ENCODE measurements at regions not wholly inside any gene's neighbourhood (a gene's known extent, or its start where the extent isn't known, plus 50 kb on each side); places are given as distances from the start of the nearest gene placed in this dataset.
A peak's percentile ranks its signal among the peaks of the same experiment; 100 is the strongest.

DNA sequence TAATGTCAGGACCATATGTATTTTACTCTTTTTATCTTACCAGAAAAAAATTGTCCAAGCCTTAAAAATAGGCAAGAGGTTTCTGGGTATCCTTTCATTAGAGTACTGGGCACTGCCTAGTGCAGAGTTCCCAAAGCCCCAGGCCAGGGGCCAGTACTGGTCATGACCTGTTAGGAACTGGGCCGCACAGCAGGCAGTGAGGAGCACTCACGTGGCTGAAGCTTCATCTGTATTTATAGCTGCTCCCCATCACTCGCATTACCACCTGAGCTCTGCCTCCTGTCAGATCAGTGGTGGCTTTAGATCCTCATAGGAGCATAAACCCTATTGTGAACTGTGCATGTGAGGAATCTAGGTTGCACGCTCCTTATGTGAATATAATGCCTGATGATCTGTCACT, 632.9 kb downstream of the UTRN start:
- no peaks in the 10 kb centered on the region for H3K36me3 ChIP-seq
- TF ChIP-seq, protein P1, sequence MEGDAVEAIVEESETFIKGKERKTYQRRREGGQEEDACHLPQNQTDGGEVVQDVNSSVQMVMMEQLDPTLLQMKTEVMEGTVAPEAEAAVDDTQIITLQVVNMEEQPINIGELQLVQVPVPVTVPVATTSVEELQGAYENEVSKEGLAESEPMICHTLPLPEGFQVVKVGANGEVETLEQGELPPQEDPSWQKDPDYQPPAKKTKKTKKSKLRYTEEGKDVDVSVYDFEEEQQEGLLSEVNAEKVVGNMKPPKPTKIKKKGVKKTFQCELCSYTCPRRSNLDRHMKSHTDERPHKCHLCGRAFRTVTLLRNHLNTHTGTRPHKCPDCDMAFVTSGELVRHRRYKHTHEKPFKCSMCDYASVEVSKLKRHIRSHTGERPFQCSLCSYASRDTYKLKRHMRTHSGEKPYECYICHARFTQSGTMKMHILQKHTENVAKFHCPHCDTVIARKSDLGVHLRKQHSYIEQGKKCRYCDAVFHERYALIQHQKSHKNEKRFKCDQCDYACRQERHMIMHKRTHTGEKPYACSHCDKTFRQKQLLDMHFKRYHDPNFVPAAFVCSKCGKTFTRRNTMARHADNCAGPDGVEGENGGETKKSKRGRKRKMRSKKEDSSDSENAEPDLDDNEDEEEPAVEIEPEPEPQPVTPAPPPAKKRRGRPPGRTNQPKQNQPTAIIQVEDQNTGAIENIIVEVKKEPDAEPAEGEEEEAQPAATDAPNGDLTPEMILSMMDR (IDR thresholded peaks at IDR 0.05) = no peak
- FAIRE-seq (no peak), ATAC-seq (no peak), DNase-seq (no peak)
- WGBS, 2 donors = 94 to 98% methylated on average over 4 of the region's 4 CpGs
- H3K27me3 ChIP-seq = no peaks in the 10 kb centered on the region
- intact Hi-C loops (cut with DNase I) = no loop called here
- H3K9me3 ChIP-seq = no peaks in the 10 kb centered on the region
- H3K27ac ChIP-seq = no peak overlapping the region
- peaks cover 20 to 27% (median 23%) of the 10 kb centered on the region in 3 donors for H3K4me1 ChIP-seq
- no peak overlapping the region for H3K4me3 ChIP-seq

DNA sequence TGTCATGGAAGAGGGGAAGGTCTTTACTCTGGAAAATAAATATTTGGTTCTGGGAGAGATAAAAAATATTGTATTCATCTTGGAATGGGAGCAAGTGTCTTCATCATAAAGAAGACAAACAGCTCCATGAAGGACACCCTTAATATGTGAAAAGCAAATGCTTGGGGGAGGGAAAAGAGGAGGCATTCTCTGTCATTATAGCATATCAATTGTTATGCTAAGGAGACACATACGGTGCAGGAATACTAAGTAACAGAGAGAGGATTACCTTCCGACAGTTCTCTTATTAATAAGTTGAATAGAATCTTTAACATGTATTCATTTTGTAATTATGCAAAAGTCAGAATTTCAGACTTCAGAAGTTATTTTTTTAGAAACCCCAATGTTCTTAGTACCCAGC, 634.4 kb downstream of the UTRN start:
- WGBS, 2 donors = 63 to 73% methylated on average over 2 of the region's 2 CpGs
- Histone ChIP-seq H3K27me3 (no peaks in the 10 kb centered on the region), H3K36me3 (no peaks in the 10 kb centered on the region), H3K9me3 (no peaks in the 10 kb centered on the region), H3K4me3 (no peak overlapping the region), H3K27ac (no peak overlapping the region), H3K4me1 (peaks cover 20 to 27% (median 23%) of the 10 kb centered on the region in 3 donors)
- FAIRE-seq = no peak
- DNase-seq = no peak
- TF ChIP-seq, protein P1 (IDR thresholded peaks at IDR 0.05) = no peak
- intact Hi-C loops (cut with DNase I) = no loop called here
- ATAC-seq = no peak

DNA sequence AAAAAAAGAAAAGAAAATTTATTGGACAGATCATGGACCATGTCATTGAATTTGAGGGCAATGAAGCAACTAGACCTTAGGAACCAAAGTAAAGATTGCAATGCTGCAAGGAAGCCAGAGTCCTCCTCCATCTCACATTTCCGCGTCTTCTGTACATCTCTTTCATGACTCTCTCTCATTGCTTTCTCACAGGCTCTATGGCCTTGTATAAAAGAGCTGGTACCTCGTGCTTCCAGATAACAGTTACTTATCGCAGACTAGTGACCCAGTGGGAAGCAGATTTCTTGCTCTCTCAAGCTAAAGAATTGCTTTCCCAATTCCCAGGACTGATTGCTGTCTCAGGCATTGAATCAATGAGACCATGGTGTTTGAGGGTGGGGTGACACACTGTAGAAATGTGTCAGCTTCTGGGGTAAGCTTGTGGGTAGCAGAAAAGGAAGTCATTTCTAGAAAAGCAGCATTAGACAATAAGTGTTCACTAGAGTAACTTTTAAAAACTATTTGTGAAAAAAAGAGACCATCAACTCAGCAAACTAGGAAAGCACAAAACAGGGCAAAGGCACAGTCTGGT, 635.3 kb downstream of the UTRN start:
- H3K36me3 ChIP-seq = no peaks in the 10 kb centered on the region
- ATAC-seq (peak; percentile 46 to 76 (median 65)), FAIRE-seq (no peak), DNase-seq (peak in 1 of 6 donors; percentile 20)
- H3K4me3 ChIP-seq = no peak overlapping the region
- H3K4me1 ChIP-seq = peaks cover 20 to 27% (median 23%) of the 10 kb centered on the region in 3 donors
- peak overlapping the region in 2 of 4 donors; percentile 57 to 72 for H3K27ac ChIP-seq
- 34 to 38% methylated on average over 4 of the region's 4 CpGs for WGBS, 2 donors
- TF ChIP-seq, protein P1 (IDR thresholded peaks at IDR 0.05) = no peak
- intact Hi-C loops (cut with DNase I) = no loop called here
- no peaks in the 10 kb centered on the region for H3K9me3 ChIP-seq
- no peaks in the 10 kb centered on the region for H3K27me3 ChIP-seq

DNA sequence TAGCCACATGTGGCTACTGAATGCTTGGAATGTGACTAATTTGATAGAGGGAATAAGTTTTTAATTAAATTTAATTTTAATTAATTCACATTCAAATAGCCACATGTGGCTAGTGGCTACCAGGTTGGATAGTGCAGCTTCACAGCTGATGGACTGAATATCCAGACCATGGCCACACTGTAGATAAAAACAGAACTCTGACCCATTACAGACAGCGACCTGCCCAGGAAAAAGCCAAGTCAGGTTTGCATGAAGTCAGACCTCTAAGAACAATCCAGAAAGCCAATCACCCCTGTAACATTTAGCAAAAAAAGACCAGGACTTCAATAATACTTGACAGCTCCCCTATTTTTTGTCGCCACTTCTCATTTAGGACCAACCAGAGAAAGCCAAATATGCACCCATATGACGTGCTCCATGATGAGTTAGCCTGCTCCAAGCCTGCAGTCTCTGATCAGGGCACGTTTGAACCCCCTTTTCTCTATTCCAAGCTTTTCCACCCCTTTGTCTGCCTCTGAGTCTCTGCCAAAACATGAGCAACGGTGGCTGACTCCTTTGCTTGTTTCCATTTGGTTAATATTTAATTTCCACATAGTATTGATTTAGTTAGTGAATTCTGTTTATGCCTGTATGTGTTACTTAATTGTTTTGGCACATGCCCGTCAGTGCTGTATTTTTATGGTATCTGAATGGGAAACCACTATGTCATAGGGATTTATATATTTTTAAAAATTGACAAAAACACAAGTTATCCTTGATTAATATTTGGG, 636.3 kb downstream of the UTRN start:
- H3K4me1 ChIP-seq = peaks cover 20 to 27% (median 23%) of the 10 kb centered on the region in 3 donors
- H3K27me3 ChIP-seq = no peaks in the 10 kb centered on the region
- no peaks in the 10 kb centered on the region for H3K36me3 ChIP-seq
- peak; percentile 91 to 97 (median 95) for ATAC-seq
- H3K27ac ChIP-seq = peak overlapping the region in 3 of 4 donors; percentile 35 to 72 (median 57)
- no peaks in the 10 kb centered on the region for H3K9me3 ChIP-seq
- H3K4me3 ChIP-seq = no peak overlapping the region
- TF ChIP-seq, protein P1 (IDR thresholded peaks at IDR 0.05) = no peak
- intact Hi-C loops (cut with DNase I) = no loop called here
- FAIRE-seq = no peak
- 15 to 18% methylated on average over 6 of the region's 6 CpGs for WGBS, 2 donors
- DNase-seq = peak in 4 of 6 donors; percentile 26 to 54 (median 38)
